ENCODE measurements at regions not wholly inside any gene's neighbourhood (a gene's known extent, or its start where the extent isn't known, plus 50 kb on each side); places are given as distances from the start of the nearest gene placed in this dataset.
A peak's percentile ranks its signal among the peaks of the same experiment; 100 is the strongest.

DNA sequence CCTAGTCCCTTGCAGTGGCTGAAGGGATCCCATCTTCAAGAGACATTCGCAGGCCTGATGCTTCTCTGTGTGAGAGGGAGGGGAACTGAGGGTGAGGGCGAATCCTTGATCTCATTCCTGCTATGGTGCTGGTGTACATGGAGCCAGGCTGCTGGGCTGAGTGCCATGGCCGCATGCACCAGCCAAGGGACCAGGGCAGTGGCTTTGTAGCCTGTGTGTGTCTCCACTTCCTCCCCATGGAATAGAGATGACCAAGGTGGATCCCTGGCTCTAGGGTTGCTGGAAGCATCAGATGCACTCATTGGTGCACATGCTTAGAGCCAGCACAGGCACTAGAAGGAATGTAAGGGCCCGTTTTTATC is 195.0 kb downstream of the FOXL1 start:
- DNase-seq (ENCODE audit: low read depth), result no peak

DNA sequence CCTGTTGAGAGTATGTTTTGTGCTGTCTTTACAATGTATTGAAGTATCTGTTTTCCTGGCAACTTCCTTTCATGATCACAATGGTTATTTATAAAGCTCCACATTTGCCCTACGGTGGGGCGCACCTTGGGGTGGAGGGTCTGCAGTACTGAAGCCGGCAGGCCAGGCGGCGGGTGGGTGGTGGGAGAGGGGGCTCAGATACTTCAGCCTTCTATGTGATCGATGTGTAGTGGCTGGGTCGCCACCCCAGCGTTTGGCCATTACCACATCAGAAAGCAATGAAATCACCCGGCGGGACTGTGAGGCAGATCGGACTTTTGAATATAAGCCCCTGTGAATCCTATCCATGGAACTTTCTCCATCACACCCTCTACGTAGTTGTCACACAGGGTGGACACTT is 196.6 kb downstream of the FOXL1 start:
- DNase-seq (ENCODE audit: low read depth), result no peak

DNA sequence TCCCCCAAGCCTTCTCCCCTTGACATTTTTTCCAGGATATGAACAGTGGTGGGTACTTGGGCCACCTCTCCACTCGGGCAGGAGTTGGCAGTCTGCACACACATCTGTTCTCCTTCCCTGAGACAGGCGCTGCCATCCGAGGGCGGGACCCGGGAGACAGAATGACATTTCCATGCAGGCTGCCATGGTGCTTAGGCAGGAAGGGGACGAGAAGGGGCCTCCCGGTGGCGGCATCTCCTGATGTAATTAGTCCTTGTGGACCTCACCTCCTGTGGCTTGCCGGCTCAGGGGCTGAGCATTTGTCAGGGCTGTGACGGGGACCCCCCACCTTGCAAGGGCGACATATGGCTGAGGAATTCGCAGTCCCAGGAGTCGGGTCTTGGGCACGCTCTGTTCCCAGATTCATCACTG is 197.2 kb downstream of the FOXL1 start:
- no peak for DNase-seq (ENCODE audit: low read depth)

DNA sequence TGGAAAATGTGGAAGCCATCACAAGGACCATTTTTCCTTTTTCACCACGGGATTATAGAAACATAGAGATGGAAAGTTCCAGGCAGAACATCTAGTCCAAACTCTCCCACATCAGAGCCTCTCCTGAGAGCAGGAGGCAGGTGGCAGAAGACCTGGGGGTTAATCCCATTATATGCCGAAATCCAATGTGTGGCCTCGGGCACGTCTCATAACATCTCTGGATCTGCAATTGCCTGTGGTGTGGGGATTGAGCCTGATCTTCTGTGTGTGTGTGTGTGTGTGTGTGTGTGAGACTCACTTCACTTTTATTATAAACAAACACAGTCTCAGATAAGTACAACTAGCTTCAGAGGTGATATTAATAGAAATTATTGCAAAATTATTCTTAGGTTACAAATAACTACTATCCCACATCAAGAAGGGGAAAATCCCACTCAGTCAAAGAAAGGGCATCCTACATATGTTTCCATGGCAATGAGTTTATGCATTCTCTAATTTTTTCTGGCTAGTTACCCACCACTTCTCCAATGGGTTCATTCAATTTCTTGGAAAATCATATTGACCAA is 199.1 kb downstream of the FOXL1 start:
- DNase-seq (ENCODE audit: low read depth), result peak; percentile 7

DNA sequence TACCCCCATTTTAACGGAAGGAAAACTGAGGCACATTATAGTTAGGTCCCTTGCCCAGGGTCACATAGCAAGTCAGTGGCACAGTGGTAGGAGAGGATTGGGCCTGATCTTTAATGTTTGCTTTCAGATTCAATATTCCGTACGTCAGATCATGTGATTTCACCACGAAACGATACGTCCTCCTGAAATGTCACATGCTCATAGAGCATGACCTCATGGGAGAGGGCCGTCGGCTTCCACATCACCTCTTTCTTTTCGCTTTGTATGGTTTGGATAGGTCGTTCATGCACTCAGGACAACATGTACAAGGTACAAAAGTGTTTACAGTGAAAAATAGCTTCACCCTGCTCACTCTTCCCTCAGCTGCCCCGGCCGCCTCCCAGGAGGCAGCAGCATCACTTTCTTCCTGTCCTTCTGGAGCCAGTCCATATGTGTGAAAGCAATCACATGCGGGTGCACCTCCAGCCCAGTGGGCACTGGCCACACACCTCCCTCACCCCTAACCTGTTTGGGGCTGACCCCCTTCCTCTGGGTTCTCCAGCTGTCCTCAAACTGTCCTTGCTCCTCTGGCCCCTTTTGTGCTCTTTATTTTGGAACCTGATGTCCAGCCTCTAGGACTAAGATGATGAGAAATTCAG is 199.9 kb downstream of the FOXL1 start:
- no peak for DNase-seq (ENCODE audit: low read depth)

- no peak for DNase-seq (ENCODE audit: low read depth)
Measured at GRCh38 chr16:86778978-86779377, 200.6 kb downstream of the FOXL1 start.

DNA sequence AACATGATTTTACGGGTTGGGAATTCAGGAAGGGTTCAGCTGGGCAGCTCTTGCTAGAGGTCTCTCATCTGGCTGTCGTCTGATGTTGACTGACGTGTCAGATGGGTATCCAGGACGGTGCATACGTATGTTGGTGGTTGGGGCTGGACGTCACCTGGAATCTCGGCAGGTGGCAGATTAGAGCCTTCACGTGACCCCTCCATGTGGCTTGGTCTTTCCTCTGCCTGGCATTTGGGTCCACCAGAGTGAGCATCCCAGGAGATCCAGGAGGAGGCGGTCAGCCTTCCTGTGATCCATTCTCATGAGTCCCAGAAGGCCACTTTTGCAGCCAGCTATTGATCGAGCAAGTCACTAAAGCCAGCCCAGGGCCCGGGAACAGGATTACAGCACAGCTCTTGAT is 202.7 kb downstream of the FOXL1 start:
- no peak for DNase-seq (ENCODE audit: low read depth)

- no peak for DNase-seq (ENCODE audit: low read depth)
Measured at GRCh38 chr16:86783636-86784626, 205.6 kb downstream of the FOXL1 start.

- DNase-seq (ENCODE audit: low read depth), result no peak
Measured at GRCh38 chr16:86786338-86786737, 208.0 kb downstream of the FOXL1 start.

DNA sequence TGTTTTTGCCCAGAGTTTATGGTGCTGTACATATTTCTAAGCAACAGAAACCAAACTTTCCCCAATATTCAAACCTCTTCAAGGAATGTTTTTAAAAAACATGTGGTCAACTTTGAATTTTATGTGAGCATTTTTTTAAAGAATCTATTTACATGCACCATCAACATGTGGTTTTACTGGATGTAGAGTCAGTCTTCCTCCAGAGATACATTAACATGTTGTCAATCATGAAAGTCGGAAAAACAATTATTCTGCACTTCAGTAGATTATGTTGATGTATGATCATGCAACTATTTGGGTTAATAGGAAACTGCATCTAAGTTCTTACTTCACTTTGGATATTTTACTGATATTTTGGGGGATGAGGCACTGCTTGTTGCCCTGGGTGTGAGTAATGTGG is 208.6 kb downstream of the FOXL1 start:
- DNase-seq (ENCODE audit: low read depth), result no peak

DNA sequence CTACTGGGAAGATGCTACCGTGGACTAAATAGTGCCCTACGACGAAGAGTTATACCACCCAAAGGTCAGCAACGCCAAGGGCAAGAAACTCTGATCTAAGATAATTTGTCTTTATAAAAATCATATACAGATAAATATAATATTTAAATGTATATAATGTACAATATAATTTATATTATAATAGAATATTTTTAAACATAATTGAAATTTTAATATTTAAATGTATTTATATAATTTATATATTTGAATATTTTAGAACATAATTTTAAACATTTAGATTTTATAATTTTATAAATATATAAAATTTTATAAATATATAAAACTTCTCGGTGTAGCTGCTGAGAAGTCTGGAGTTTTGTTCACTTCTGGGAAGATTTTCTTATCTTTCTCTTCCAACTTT is 209.2 kb downstream of the FOXL1 start:
- no peak for DNase-seq (ENCODE audit: low read depth)

GRCh38 chr16:86789621-86790051 is 211.3 kb downstream of the FOXL1 start:
- no peak for DNase-seq (ENCODE audit: low read depth)

DNA sequence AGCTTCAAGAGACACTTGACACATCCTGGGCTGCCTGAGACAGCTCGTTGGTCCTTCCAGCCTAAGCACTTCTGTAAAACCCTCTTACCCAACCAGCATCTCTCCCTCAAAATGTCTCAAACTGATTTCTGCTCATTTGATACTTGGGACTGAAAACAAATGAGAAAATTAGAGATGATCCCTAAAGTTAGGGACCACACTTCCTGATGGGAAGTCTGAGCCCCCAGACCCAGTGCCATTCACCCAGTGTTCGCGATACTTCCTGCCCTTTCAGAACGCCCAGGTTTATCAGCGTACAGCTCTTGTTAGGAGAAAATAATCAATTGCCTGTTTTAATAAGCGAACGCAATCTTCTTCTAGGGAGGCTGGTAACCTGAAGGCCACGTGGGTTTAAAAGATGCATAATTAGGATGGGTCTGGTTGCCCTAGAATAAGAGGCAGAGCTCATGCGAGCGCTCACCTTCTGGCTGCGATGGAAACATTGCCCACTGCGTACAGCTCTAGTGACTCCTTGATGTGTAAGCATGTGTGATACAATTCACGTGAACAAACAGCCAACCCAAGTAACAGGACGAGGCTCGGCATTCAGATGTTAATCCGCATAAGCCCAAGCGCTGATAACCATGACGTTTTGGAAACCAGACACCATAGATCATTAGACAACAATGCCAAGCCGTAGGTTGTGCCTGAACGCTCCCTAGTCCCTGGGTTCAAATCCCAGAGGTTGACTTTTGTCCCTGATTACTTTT is 213.1 kb downstream of the FOXL1 start:
- peak; percentile 82 for DNase-seq (ENCODE audit: low read depth)

- DNase-seq (ENCODE audit: low read depth), result no peak
Measured at GRCh38 chr16:86794216-86794864, 216.0 kb downstream of the FOXL1 start.

GRCh38 chr16:86797700-86798099 is 219.4 kb downstream of the FOXL1 start:
- DNase-seq (ENCODE audit: low read depth), result no peak

GRCh38 chr16:86798247-86799041 is 220.1 kb downstream of the FOXL1 start:
- no peak for DNase-seq (ENCODE audit: low read depth)

- no peak for DNase-seq (ENCODE audit: low read depth)
Measured at GRCh38 chr16:86799367-86799766, 221.0 kb downstream of the FOXL1 start.

GRCh38 chr16:86800894-86801293 is 222.5 kb downstream of the FOXL1 start:
- no peak for DNase-seq (ENCODE audit: low read depth)

GRCh38 chr16:86802013-86802412 is 223.7 kb downstream of the FOXL1 start:
- DNase-seq (ENCODE audit: low read depth), result no peak

- no peak for DNase-seq (ENCODE audit: low read depth)
Measured at GRCh38 chr16:86805188-86805587, 226.8 kb downstream of the FOXL1 start.
